Fibroblast of lung (primary cell): ENCODE measurements at regions not wholly inside any gene's neighbourhood (a gene's known extent, or its start where the extent isn't known, plus 50 kb on each side); places are given as distances from the start of the nearest gene placed in this dataset.

Experiments
- DNase-seq, 2 donors: peaks; one replicate each; pipeline versions ENCODE4 v3.0.0 to v3.0.0-alpha.2; 2010; ENCODE audit warnings: low read depth in 2 of 2
- H2AFZ ChIP-seq: 2 replicates; pipeline ENCODE4 v1.5.1; 2012; ENCODE audit warnings: low read length, control low read depth, inconsistent platforms
- H3K27ac ChIP-seq: 2 replicates; pipeline ENCODE4 v1.5.1; 2011; ENCODE audit warnings: low read length, control low read depth; ENCODE audit not compliant: insufficient read depth
- H3K27me3 ChIP-seq: 2 replicates; pipeline ENCODE4 v1.5.1; 2011; ENCODE audit warnings: mild to moderate bottlenecking, low read length; ENCODE audit not compliant: control insufficient read depth, insufficient read depth
- H3K36me3 ChIP-seq: 2 replicates; pipeline ENCODE4 v1.5.1; 2011; ENCODE audit warnings: low read length; ENCODE audit not compliant: control insufficient read depth, insufficient read depth
- H3K4me1 ChIP-seq: 2 replicates; pipeline ENCODE4 v1.5.1; 2011; ENCODE audit warnings: low read length; ENCODE audit not compliant: control insufficient read depth, insufficient read depth; ENCODE audit errors: extremely low read depth
- H3K4me2 ChIP-seq: 2 replicates; pipeline ENCODE4 v1.5.1; 2011; ENCODE audit warnings: low read length, control low read depth; ENCODE audit not compliant: insufficient read depth; ENCODE audit errors: extremely low read depth
- H3K4me3 ChIP-seq, 4 experiments: fragments of 200-600 bp in 1 of 4; sonication (generic) in 1 of 4; replicated peaks in 1 of 4; 2 replicates each; pipeline ENCODE4 v1.5.1; 2011 to 2016; ENCODE audit warnings: low read length in 4 of 4, low read depth in 3 of 4, mild to moderate bottlenecking in 3 of 4, control low read depth in 2 of 4, inconsistent platforms in 1 of 4, mixed read lengths in 1 of 4; ENCODE audit not compliant: insufficient read depth in 1 of 4; ENCODE audit errors: control extremely low read depth in 1 of 4
- H3K79me2 ChIP-seq: 2 replicates; pipeline ENCODE4 v1.5.1; 2012; ENCODE audit warnings: mild to moderate bottlenecking, low read length, inconsistent platforms; ENCODE audit not compliant: control insufficient read depth, insufficient read depth
- H3K9ac ChIP-seq: 2 replicates; pipeline ENCODE4 v1.5.1; 2011; ENCODE audit warnings: mild to moderate bottlenecking, low read length, control low read depth; ENCODE audit not compliant: insufficient read depth
- H3K9me3 ChIP-seq: 2 replicates; pipeline ENCODE4 v1.5.1; 2012; ENCODE audit warnings: low read depth, low read length; ENCODE audit not compliant: control insufficient read depth, insufficient read depth
- H4K20me1 ChIP-seq: 2 replicates; pipeline ENCODE4 v1.5.1; 2011; ENCODE audit warnings: low read length; ENCODE audit not compliant: control insufficient read depth, insufficient read depth; ENCODE audit errors: extremely low read depth
- EZH2 ChIP-seq: IDR thresholded peaks from 2 replicates; pipeline ENCODE4 v1.5.1; 2012; ENCODE audit warnings: low read length, control low read depth, mild to moderate bottlenecking; ENCODE audit errors: missing control alignments
- TF ChIP-seq, protein P1 (sequence below), 2 donors: IDR thresholded peaks in 1 of 2; conservative IDR thresholded peaks in 1 of 2; 1 replicate in 1 of 2; 2 replicates in 1 of 2; pipeline ENCODE4 v1.5.1; 2011 to 2012; ENCODE audit warnings: low read length in 2 of 2, control low read depth in 1 of 2, inconsistent platforms in 1 of 2, low read depth in 1 of 2, mild to moderate bottlenecking in 1 of 2

DNA sequence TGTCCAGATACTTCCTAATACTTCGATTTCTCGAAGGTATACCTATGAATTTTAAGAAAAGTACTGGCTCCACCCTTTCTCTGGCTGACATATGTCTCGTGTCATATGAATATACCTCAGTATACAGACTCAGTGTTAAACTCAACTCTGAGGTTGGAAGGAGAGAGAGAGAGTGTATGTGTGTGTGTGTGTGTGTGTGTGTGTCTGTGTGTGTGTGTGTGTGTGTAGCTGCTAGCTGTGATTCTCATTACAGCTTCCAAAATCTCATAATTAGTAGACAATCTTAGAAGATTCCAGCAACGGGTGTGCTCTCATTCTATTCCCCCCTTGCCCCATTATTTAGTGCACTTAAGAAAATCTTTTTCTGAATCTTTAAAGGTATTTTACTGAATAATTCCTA is 380.3 kb upstream of the B3GALT2 start:
- H3K27me3 ChIP-seq = no peaks in the 10 kb centered on the region
- no peaks in the 10 kb centered on the region for H3K79me2 ChIP-seq
- H3K9me3 ChIP-seq = no peaks in the 10 kb centered on the region
- no peaks in the 10 kb centered on the region for H4K20me1 ChIP-seq
- TF ChIP-seq, protein P1, sequence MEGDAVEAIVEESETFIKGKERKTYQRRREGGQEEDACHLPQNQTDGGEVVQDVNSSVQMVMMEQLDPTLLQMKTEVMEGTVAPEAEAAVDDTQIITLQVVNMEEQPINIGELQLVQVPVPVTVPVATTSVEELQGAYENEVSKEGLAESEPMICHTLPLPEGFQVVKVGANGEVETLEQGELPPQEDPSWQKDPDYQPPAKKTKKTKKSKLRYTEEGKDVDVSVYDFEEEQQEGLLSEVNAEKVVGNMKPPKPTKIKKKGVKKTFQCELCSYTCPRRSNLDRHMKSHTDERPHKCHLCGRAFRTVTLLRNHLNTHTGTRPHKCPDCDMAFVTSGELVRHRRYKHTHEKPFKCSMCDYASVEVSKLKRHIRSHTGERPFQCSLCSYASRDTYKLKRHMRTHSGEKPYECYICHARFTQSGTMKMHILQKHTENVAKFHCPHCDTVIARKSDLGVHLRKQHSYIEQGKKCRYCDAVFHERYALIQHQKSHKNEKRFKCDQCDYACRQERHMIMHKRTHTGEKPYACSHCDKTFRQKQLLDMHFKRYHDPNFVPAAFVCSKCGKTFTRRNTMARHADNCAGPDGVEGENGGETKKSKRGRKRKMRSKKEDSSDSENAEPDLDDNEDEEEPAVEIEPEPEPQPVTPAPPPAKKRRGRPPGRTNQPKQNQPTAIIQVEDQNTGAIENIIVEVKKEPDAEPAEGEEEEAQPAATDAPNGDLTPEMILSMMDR (conservative IDR thresholded peaks at IDR 0.05 in 1 of 2, IDR thresholded peaks at IDR 0.05 in 1 of 2; ENCODE audit: low read depth in 1 of 2, low read length in 2 of 2) = no peak
- TF ChIP-seq EZH2 = no peak
- H2AFZ ChIP-seq = no peak overlapping the region
- no peaks in the 10 kb centered on the region for H3K4me1 ChIP-seq
- no peak overlapping the region for H3K27ac ChIP-seq
- H3K9ac ChIP-seq = no peak overlapping the region
- H3K36me3 ChIP-seq = no peaks in the 10 kb centered on the region
- H3K4me2 ChIP-seq = no peak overlapping the region
- H3K4me3 ChIP-seq = no peak overlapping the region
- DNase-seq = no peak

DNA sequence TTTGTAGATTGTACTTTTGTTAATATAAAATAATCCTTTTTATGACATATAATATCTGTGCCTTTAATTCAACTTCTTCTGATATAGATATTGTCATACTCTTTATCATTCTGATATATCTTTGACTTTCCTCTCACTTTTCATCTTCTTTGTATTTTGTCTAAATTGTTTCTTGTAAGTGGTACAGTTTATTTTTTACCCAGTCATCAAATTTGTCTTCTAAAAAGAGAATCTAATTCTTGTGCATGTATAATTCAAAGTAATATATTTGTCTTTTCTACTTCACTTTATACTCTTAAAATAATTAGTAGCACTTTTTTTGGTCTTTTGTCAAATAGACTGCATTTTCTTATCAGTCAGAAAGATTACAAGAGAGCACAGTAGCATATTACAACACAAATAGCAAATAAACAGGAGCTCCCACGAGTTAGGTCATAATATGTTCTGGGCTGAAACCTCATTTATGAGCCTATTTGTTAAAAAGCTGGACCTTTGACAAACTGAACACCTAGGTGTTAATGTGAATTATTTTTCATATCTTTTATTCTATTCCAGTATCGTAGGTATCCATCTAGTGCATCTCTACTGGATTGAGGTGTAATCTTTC is 379.7 kb upstream of the B3GALT2 start:
- TF ChIP-seq, protein P1 (conservative IDR thresholded peaks at IDR 0.05 in 1 of 2, IDR thresholded peaks at IDR 0.05 in 1 of 2; ENCODE audit: low read depth in 1 of 2, low read length in 2 of 2) = no peak
- TF ChIP-seq EZH2 = no peak
- H3K4me2 ChIP-seq = no peak overlapping the region
- H3K9ac ChIP-seq = no peak overlapping the region

DNA sequence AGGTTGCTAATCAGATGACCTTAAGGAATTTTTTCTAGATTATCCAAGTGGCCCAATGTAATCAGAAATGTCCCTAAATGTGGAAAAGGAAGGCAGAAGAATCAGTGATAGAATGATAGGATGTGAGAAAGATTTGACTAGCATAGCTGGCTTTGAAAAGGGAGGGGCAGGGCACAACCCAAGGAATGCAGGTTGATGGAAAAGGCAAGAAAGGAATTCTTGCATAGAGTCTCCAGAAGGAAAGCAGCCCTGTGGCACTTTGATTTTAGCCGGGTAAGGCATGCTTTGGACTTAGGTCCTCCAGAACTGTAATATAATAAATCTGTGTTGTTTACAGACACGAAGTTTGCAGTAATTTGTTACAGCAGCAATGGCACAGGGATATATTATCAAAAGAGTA is 375.7 kb upstream of the B3GALT2 start:
- H3K4me3 ChIP-seq = no peak overlapping the region
- no peak overlapping the region for H2AFZ ChIP-seq
- H3K36me3 ChIP-seq = no peaks in the 10 kb centered on the region
- no peaks in the 10 kb centered on the region for H3K79me2 ChIP-seq
- H4K20me1 ChIP-seq = no peaks in the 10 kb centered on the region
- no peak overlapping the region for H3K9ac ChIP-seq
- no peaks in the 10 kb centered on the region for H3K27me3 ChIP-seq
- H3K4me2 ChIP-seq = no peak overlapping the region
- no peaks in the 10 kb centered on the region for H3K4me1 ChIP-seq
- TF ChIP-seq, protein P1 (conservative IDR thresholded peaks at IDR 0.05 in 1 of 2, IDR thresholded peaks at IDR 0.05 in 1 of 2; ENCODE audit: low read depth in 1 of 2, low read length in 2 of 2) = no peak
- TF ChIP-seq EZH2 = no peak
- no peak overlapping the region for H3K27ac ChIP-seq
- no peak for DNase-seq
- no peaks in the 10 kb centered on the region for H3K9me3 ChIP-seq

More for the DNA sequence above, 379.7 kb upstream of the B3GALT2 start:
- H3K27ac ChIP-seq = no peak overlapping the region
- H3K4me3 ChIP-seq = no peak overlapping the region
- H3K27me3 ChIP-seq = no peaks in the 10 kb centered on the region
- H3K36me3 ChIP-seq = no peaks in the 10 kb centered on the region
- H3K79me2 ChIP-seq = no peaks in the 10 kb centered on the region
- no peaks in the 10 kb centered on the region for H4K20me1 ChIP-seq
- H2AFZ ChIP-seq = no peak overlapping the region
- no peaks in the 10 kb centered on the region for H3K4me1 ChIP-seq
- H3K9me3 ChIP-seq = no peaks in the 10 kb centered on the region
- no peak for DNase-seq
